ENCODE measurements at regions not wholly inside any gene's neighbourhood (a gene's known extent, or its start where the extent isn't known, plus 50 kb on each side); places are given as distances from the start of the nearest gene placed in this dataset.

GRCh38 chr18:37698508-37699040, 133.0 kb upstream of the CELF4 start:
- DNase-seq, result no peak

- no peak for DNase-seq
Measured at GRCh38 chr18:37694516-37694915, 128.9 kb upstream of the CELF4 start.

GRCh38 chr18:37691162-37691561, 125.6 kb upstream of the CELF4 start:
- no peak for DNase-seq

- DNase-seq, result no peak
Measured at GRCh38 chr18:37689841-37690240, 124.2 kb upstream of the CELF4 start.

GRCh38 chr18:37684590-37684989, 119.0 kb upstream of the CELF4 start:
- peak; percentile 9 for DNase-seq

- DNase-seq, result no peak
Measured at GRCh38 chr18:37684183-37684582, 118.6 kb upstream of the CELF4 start.

- DNase-seq, result no peak
Measured at GRCh38 chr18:37680911-37681310, 115.3 kb upstream of the CELF4 start.

GRCh38 chr18:37676276-37676675, 110.7 kb upstream of the CELF4 start:
- no peak for DNase-seq

GRCh38 chr18:37675699-37676098, 110.1 kb upstream of the CELF4 start:
- DNase-seq, result no peak

GRCh38 chr18:37674570-37674969, 109.0 kb upstream of the CELF4 start:
- no peak for DNase-seq

- DNase-seq, result no peak
Measured at GRCh38 chr18:37673671-37674070, 108.1 kb upstream of the CELF4 start.

GRCh38 chr18:37672932-37673595, 107.5 kb upstream of the CELF4 start:
- no peak for DNase-seq

- DNase-seq, result no peak
Measured at GRCh38 chr18:37672001-37672400, 106.4 kb upstream of the CELF4 start.

GRCh38 chr18:37671530-37671929, 105.9 kb upstream of the CELF4 start:
- DNase-seq, result no peak

GRCh38 chr18:37671119-37671518, 105.5 kb upstream of the CELF4 start:
- no peak for DNase-seq

- DNase-seq, result peak; percentile 39
Measured at GRCh38 chr18:37669991-37670534, 104.5 kb upstream of the CELF4 start.

GRCh38 chr18:37668971-37669747, 103.6 kb upstream of the CELF4 start:
- DNase-seq, result peak; percentile 79

GRCh38 chr18:37667836-37668235, 102.2 kb upstream of the CELF4 start:
- DNase-seq, result no peak

- DNase-seq, result no peak
Measured at GRCh38 chr18:37666991-37667390, 101.4 kb upstream of the CELF4 start.

- DNase-seq, result no peak
Measured at GRCh38 chr18:37666451-37666850, 100.9 kb upstream of the CELF4 start.

- no peak for DNase-seq
Measured at GRCh38 chr18:37665346-37665745, 99.7 kb upstream of the CELF4 start.

GRCh38 chr18:37663446-37663845, 97.8 kb upstream of the CELF4 start:
- DNase-seq, result no peak

- DNase-seq, result no peak
Measured at GRCh38 chr18:37662546-37663339, 97.1 kb upstream of the CELF4 start.

Data from NCI-H146 (cell line).